ENCODE measurements at regions not wholly inside any gene's neighbourhood (a gene's known extent, or its start where the extent isn't known, plus 50 kb on each side); places are given as distances from the start of the nearest gene placed in this dataset.
"Not testable (repeated sequence)": the region's sequence is repeated elsewhere in the genome, so short reads cannot be mapped to it uniquely, and the experiment has no call there.

- Histone ChIP-seq H3K9me3 (no peaks in the 10 kb centered on the region), H3K4me3 (no peak overlapping the region), H3K4me1 (no peaks in the 10 kb centered on the region), H3K36me3 (no peaks in the 10 kb centered on the region), H3K27me3 (peaks cover 8% of the 10 kb centered on the region), H3K27ac (no peak overlapping the region)
- 74% methylated on average over 7 of the region's 7 CpGs for WGBS
- DNase-seq (ENCODE audit: low spot score in 2 of 2) = no peak
- no peak for TF ChIP-seq CTCF (IDR thresholded peaks at IDR 0.05)
- TF ChIP-seq EP300 (IDR thresholded peaks at IDR 0.05) = no peak
- no peak for TF ChIP-seq POLR2A (IDR thresholded peaks at IDR 0.05)
- TF ChIP-seq POLR2AphosphoS5 (IDR thresholded peaks at IDR 0.05) = no peak
Observed at GRCh38 chr9:90521811-90522570, 120.6 kb downstream of the DIRAS2 start.

- no peak overlapping the region for H3K4me3 ChIP-seq
- WGBS = 22% methylated on average over 1 of the region's 1 CpG
- H3K36me3 ChIP-seq = no peaks in the 10 kb centered on the region
- DNase-seq (ENCODE audit: low spot score in 2 of 2) = no peak
- peaks cover 8% of the 10 kb centered on the region for H3K27me3 ChIP-seq
- H3K4me1 ChIP-seq = no peaks in the 10 kb centered on the region
- H3K9me3 ChIP-seq = no peaks in the 10 kb centered on the region
- no peak overlapping the region for H3K27ac ChIP-seq
- no peak for TF ChIP-seq POLR2A (IDR thresholded peaks at IDR 0.05)
- TF ChIP-seq CTCF (IDR thresholded peaks at IDR 0.05) = no peak
- TF ChIP-seq EP300 (IDR thresholded peaks at IDR 0.05) = no peak
- no peak for TF ChIP-seq POLR2AphosphoS5 (IDR thresholded peaks at IDR 0.05)
Observed at GRCh38 chr9:90523958-90524357, 118.7 kb downstream of the DIRAS2 start.

- Histone ChIP-seq H3K4me1 (no peaks in the 10 kb centered on the region), H3K27me3 (peaks cover 8% of the 10 kb centered on the region), H3K36me3 (no peaks in the 10 kb centered on the region), H3K4me3 (no peak overlapping the region), H3K9me3 (no peaks in the 10 kb centered on the region), H3K27ac (no peak overlapping the region)
- no peak for DNase-seq (ENCODE audit: low spot score in 2 of 2)
- no peak for TF ChIP-seq POLR2A (IDR thresholded peaks at IDR 0.05)
- TF ChIP-seq POLR2AphosphoS5 (IDR thresholded peaks at IDR 0.05) = no peak
- no peak for TF ChIP-seq CTCF (IDR thresholded peaks at IDR 0.05)
- TF ChIP-seq EP300 (IDR thresholded peaks at IDR 0.05) = no peak
Observed at GRCh38 chr9:90526386-90526785, 116.2 kb downstream of the DIRAS2 start.

DNA sequence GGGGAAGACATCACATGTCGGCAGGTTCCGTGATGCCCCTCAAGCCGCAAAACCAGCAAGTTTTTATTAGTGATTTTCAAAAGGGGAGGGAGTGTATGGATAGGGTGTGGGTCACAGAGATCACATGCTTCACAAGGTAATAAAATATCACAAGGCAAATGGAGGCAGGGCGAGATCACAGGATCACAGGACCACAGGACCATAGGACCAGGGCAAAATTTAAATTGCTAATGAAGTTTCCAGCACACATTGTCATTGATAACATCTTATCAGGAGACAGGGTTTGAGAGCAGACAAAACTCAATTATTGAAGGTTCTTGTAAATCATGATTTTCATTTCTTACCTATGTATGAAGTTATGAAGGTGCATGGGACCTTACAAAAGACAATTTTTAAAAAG, 106.5 kb downstream of the DIRAS2 start:
- H3K27ac ChIP-seq; H3K4me3 ChIP-seq; H3K36me3 ChIP-seq; DNase-seq (ENCODE audit: low spot score in 2 of 2); H3K9me3 ChIP-seq; H3K4me1 ChIP-seq; H3K27me3 ChIP-seq: not testable (repeated sequence)
- WGBS = 69% methylated on average over 4 of the region's 4 CpGs

DNA sequence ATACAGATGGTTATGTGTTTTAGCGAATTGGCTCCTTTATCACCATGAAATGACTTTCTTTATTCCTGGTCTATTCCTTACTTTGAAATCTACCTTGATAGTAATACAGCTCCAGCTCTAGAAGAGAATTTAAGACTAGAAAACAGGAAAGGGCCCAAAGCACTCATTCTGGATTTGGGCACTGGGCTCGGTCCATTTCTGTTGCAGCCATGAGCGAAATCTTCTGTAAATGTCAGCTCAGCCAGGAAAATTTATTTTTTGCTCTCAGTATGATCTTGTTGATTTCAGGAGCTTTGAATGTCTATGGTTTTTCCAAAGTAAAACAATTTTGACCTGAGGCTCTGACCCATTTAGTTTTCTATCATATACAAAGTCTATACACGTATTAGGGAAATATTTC, 104.1 kb downstream of the DIRAS2 start:
- no peak for DNase-seq (ENCODE audit: low spot score in 2 of 2)
- no peaks in the 10 kb centered on the region for H3K36me3 ChIP-seq
- no peak overlapping the region for H3K27ac ChIP-seq
- no peaks in the 10 kb centered on the region for H3K27me3 ChIP-seq
- 82% methylated on average over 4 of the region's 4 CpGs for WGBS
- H3K9me3 ChIP-seq = no peaks in the 10 kb centered on the region
- no peak overlapping the region for H3K4me3 ChIP-seq
- H3K4me1 ChIP-seq = no peaks in the 10 kb centered on the region
- no peak for TF ChIP-seq POLR2AphosphoS5 (IDR thresholded peaks at IDR 0.05)
- no peak for TF ChIP-seq CTCF (IDR thresholded peaks at IDR 0.05)
- TF ChIP-seq POLR2A (IDR thresholded peaks at IDR 0.05) = no peak
- TF ChIP-seq EP300 (IDR thresholded peaks at IDR 0.05) = no peak

DNA sequence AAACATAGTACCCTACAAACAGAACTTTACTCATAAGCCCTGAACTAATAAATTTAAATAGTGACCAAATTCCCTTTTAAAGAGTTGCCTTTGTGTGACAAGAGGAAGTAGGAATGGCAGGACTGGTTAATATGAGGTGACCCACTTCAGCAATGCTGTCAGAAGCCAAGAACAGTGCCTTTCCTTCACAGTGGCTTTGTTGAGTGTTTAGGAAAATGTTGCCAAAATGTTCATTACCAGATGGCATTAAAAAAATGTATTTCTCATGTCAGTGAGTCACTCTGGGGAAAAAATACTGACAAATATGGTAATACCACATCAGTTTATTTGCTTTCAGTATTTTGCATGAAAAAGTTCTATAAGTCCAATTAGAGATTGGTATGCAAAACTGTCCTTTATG, 103.3 kb downstream of the DIRAS2 start:
- H3K9me3 ChIP-seq = no peaks in the 10 kb centered on the region
- DNase-seq (ENCODE audit: low spot score in 2 of 2) = no peak
- TF ChIP-seq POLR2AphosphoS5 (IDR thresholded peaks at IDR 0.05) (no peak), EP300 (IDR thresholded peaks at IDR 0.05) (no peak), POLR2A (IDR thresholded peaks at IDR 0.05) (no peak), CTCF (IDR thresholded peaks at IDR 0.05) (no peak)
- no peak overlapping the region for H3K4me3 ChIP-seq
- no peaks in the 10 kb centered on the region for H3K36me3 ChIP-seq
- H3K27ac ChIP-seq = no peak overlapping the region
- H3K27me3 ChIP-seq = no peaks in the 10 kb centered on the region
- no peaks in the 10 kb centered on the region for H3K4me1 ChIP-seq

All from suprapubic skin (tissue), 4 donors.